Calu3 (cell line): ENCODE measurements at regions not wholly inside any gene's neighbourhood (a gene's known extent, or its start where the extent isn't known, plus 50 kb on each side); places are given as distances from the start of the nearest gene placed in this dataset.

Experiments
- BruUV-seq: library from RNA; stranded (reverse); fragments of 400-500 nt; replicated peaks from 2 replicates; lab custom pipeline; 2021; lab: Mats Ljungman, UMichigan
- CTCF ChIA-PET: fragments of 300-600 bp; sonication (Branson Sonifier 250); formaldehyde crosslinking; loops from one replicate; lab custom pipeline; 2022; ENCODE audit warnings: antibody characterized with exemption; lab: Charles Lee
- DNase-seq: peaks from one replicate; pipeline ENCODE4 v3.0.0; 2022
- H3K27ac Mint-ChIP-seq: one replicate; pipeline ENCODE4 v1.8.0; 2022; ENCODE audit warnings: mixed read lengths; ENCODE audit not compliant: unreplicated experiment
- H3K27me3 Mint-ChIP-seq: one replicate; pipeline ENCODE4 v1.8.0; 2022; ENCODE audit warnings: mixed read lengths; ENCODE audit not compliant: unreplicated experiment
- H3K36me3 Mint-ChIP-seq: one replicate; pipeline ENCODE4 v1.8.0; 2022; ENCODE audit warnings: mild to moderate bottlenecking, moderate library complexity, mixed read lengths; ENCODE audit not compliant: insufficient read depth, unreplicated experiment
- H3K4me1 Mint-ChIP-seq: one replicate; pipeline ENCODE4 v1.8.0; 2022; ENCODE audit warnings: mild to moderate bottlenecking, low read depth, mixed read lengths; ENCODE audit not compliant: unreplicated experiment
- H3K4me3 Mint-ChIP-seq: one replicate; pipeline ENCODE4 v1.8.0; 2022; ENCODE audit warnings: mild to moderate bottlenecking, low read depth, moderate library complexity, mixed read lengths; ENCODE audit not compliant: unreplicated experiment
- H3K9me3 Mint-ChIP-seq: one replicate; pipeline ENCODE4 v1.8.0; 2022; ENCODE audit warnings: low read depth, mixed read lengths; ENCODE audit not compliant: unreplicated experiment
- CTCF ChIP-seq: fragments of 200-600 bp; IDR thresholded peaks from one replicate; pipeline ENCODE4 v1.8.0; 2022; ENCODE audit warnings: antibody characterized with exemption; ENCODE audit not compliant: unreplicated experiment
- intact Hi-C: fragments of 100-400 bp; cut with micrococcal nuclease; formaldehyde crosslinking; loops from one replicate; pipeline ENCODE4 v1.10.0; 2022; ENCODE audit not compliant: unreplicated experiment

- Mint-ChIP-seq H3K36me3 (no peaks in the 10 kb centered on the region), H3K27me3 (no peaks in the 10 kb centered on the region), H3K9me3 (no peaks in the 10 kb centered on the region), H3K4me3 (no peak overlapping the region), H3K4me1 (no peaks in the 10 kb centered on the region), H3K27ac (no peak overlapping the region)
- no TSS peak for BruUV-seq
- TF ChIP-seq CTCF = no peak
- intact Hi-C loops = no loop called here
- no peak for DNase-seq
- CTCF ChIA-PET = no interaction called here
Measured at GRCh38 chr4:27628609-27629008, 768.0 kb downstream of the STIM2 start.

GRCh38 chr4:27629532-27630225 is 769.0 kb downstream of the STIM2 start:
- Mint-ChIP-seq H3K4me3 (no peak overlapping the region), H3K36me3 (no peaks in the 10 kb centered on the region)
- CTCF ChIA-PET = no interaction called here

DNA sequence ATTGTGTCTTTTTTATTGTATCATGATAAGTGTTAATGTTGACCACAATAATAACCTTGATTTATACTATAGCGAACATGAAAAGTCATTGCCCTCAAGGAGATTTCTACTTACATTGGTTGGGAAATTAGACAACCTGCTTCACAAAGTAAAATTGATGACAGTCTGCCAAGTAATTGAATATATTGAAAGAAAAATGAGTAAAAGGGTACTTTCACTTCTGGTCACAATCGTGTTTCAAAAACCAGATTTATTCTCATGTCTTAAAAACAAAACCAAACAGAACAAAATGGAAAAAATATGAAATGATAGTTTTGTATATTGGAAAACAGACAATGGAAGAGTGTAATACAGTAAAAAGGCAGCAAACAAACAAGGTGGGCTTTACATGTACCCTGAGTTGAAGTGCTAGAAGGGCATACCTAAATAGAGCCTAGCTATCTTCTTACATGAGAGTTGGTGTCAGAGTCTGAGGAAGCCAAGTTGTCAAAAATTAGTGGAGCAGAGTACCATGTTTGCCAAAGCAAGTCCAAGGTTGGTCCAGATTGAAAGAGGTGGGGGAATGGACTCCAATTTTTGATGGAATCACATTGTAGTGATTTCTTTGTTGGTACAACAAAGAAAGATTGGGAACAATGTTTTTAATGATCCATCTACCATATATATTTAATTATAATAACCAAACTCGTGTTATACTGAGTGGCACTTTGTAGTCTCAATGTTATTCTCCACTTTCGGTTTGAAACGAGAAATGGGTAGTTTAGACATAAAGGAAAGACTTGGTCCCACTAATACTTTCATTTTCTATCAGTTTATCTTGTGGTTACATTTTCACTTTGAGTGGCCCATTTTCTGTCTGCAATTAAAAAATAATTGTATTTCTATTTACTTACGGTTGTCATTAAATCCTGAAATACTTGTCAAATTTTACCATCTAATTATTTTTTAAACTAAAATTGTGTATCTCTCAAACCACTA is 775.6 kb downstream of the STIM2 start:
- no peak for TF ChIP-seq CTCF
- H3K27me3 Mint-ChIP-seq = no peaks in the 10 kb centered on the region
- no peaks in the 10 kb centered on the region for H3K36me3 Mint-ChIP-seq
- H3K4me1 Mint-ChIP-seq = no peaks in the 10 kb centered on the region
- H3K9me3 Mint-ChIP-seq = no peaks in the 10 kb centered on the region
- CTCF ChIA-PET = no interaction called here
- DNase-seq = no peak
- intact Hi-C loops = loop anchor here (10.0 kb wide), 1 partner anchor 281 kb away; no protein-coding TSS in a partner anchor
- no peak overlapping the region for H3K27ac Mint-ChIP-seq
- no peak overlapping the region for H3K4me3 Mint-ChIP-seq
- no TSS peak for BruUV-seq

More at GRCh38 chr4:27629532-27630225, 769.0 kb downstream of the STIM2 start:
- intact Hi-C loops = loop anchor here (10.0 kb wide), 1 partner anchor 275 kb away; no protein-coding TSS in a partner anchor
- Mint-ChIP-seq H3K9me3 (no peaks in the 10 kb centered on the region), H3K4me1 (no peaks in the 10 kb centered on the region), H3K27me3 (no peaks in the 10 kb centered on the region), H3K27ac (no peak overlapping the region)
- no TSS peak for BruUV-seq
- no peak for DNase-seq
- TF ChIP-seq CTCF = no peak

DNA sequence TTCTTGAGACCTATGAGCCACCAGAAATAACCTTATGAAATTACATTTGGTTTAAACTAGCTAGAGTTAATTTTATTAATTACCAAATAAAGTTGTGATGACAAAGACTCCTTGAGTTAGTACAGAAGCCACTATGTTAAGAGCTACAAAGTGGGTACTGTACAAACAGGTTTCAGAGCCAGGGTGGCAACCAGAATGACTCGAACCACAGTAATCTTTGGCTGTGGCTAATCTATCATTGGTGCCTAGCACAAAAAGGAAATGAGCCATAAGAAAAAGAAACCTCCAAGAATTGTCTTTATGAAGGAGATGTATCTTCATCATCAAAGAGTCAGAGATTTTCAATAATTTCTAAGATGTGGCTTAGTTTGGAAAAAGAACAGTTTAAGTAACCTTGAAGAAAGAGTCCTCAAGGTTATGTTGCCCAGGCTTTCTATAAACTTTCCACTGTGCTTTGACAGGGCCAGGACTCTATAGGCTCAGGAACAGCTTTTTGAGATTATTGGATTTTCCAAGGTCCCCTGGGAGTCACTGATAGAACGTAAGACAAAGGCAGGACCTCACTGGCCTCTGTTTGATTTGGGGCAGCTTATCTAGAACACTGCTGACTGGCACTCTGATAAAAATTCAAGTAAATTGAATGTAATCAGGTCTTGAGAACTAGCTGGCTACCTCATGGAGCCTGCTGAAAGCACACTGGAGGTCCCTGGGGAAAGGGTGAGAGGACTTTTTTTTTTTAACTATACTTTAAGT is 777.7 kb downstream of the STIM2 start:
- no peaks in the 10 kb centered on the region for H3K27me3 Mint-ChIP-seq
- H3K4me1 Mint-ChIP-seq = no peaks in the 10 kb centered on the region
- no peak for DNase-seq
- no peaks in the 10 kb centered on the region for H3K36me3 Mint-ChIP-seq
- BruUV-seq = no TSS peak
- H3K9me3 Mint-ChIP-seq = no peaks in the 10 kb centered on the region
- intact Hi-C loops = loop anchor here (10.0 kb wide), 1 partner anchor 284 kb away; no protein-coding TSS in a partner anchor
- no peak for TF ChIP-seq CTCF
- no peak overlapping the region for H3K4me3 Mint-ChIP-seq
- H3K27ac Mint-ChIP-seq = no peak overlapping the region
- CTCF ChIA-PET = no interaction called here
